ENCODE measurements at regions not wholly inside any gene's neighbourhood (a gene's known extent, or its start where the extent isn't known, plus 50 kb on each side); places are given as distances from the start of the nearest gene placed in this dataset.
"Not testable (repeated sequence)": the region's sequence is repeated elsewhere in the genome, so short reads cannot be mapped to it uniquely, and the experiment has no call there.

- no peak for DNase-seq
Measured at GRCh38 chr5:109630093-109630492, 59.6 kb upstream of the MAN2A1 start.

GRCh38 chr5:109628591-109628990 is 61.1 kb upstream of the MAN2A1 start:
- DNase-seq = no peak

- DNase-seq = not testable (repeated sequence)
Measured at GRCh38 chr5:109621266-109621665, 68.5 kb upstream of the MAN2A1 start.

- no peak for DNase-seq
Measured at GRCh38 chr5:109620651-109621050, 69.1 kb upstream of the MAN2A1 start.

- DNase-seq = no peak
Measured at GRCh38 chr5:109619606-109620005, 70.1 kb upstream of the MAN2A1 start.

- no peak for DNase-seq
Measured at GRCh38 chr5:109619021-109619460, 70.7 kb upstream of the MAN2A1 start.

- no peak for DNase-seq
Measured at GRCh38 chr5:109614981-109615380, 74.7 kb upstream of the MAN2A1 start.

- no peak for DNase-seq
Measured at GRCh38 chr5:109614301-109614700, 75.4 kb upstream of the MAN2A1 start.

- DNase-seq = no peak
Measured at GRCh38 chr5:109612278-109612905, 77.3 kb upstream of the MAN2A1 start.

GRCh38 chr5:109611505-109611904 is 78.2 kb upstream of the MAN2A1 start:
- no peak for DNase-seq

GRCh38 chr5:109611061-109611460 is 78.7 kb upstream of the MAN2A1 start:
- no peak for DNase-seq

GRCh38 chr5:109610581-109610980 is 79.1 kb upstream of the MAN2A1 start:
- no peak for DNase-seq

- no peak for DNase-seq
Measured at GRCh38 chr5:109605207-109605730, 84.5 kb upstream of the MAN2A1 start.

- DNase-seq = no peak
Measured at GRCh38 chr5:109604758-109605157, 85.0 kb upstream of the MAN2A1 start.

GRCh38 chr5:109601736-109602135 is 88.0 kb upstream of the MAN2A1 start:
- DNase-seq = no peak

- no peak for DNase-seq
Measured at GRCh38 chr5:109597893-109598292, 91.8 kb upstream of the MAN2A1 start.

GRCh38 chr5:109594217-109594616 is 95.5 kb upstream of the MAN2A1 start:
- DNase-seq = no peak

- DNase-seq = no peak
Measured at GRCh38 chr5:109590799-109591198, 98.9 kb upstream of the MAN2A1 start.

GRCh38 chr5:109589986-109590385 is 99.7 kb upstream of the MAN2A1 start:
- peak; percentile 34 for DNase-seq

- DNase-seq = no peak
Measured at GRCh38 chr5:109589239-109589638, 100.5 kb upstream of the MAN2A1 start.

GRCh38 chr5:109588281-109589035 is 101.3 kb upstream of the MAN2A1 start:
- DNase-seq = no peak

- DNase-seq = peak; percentile 15
Measured at GRCh38 chr5:109584986-109585599, 104.6 kb upstream of the MAN2A1 start.

GRCh38 chr5:109580225-109580624 is 109.5 kb upstream of the MAN2A1 start:
- peak; percentile 1 for DNase-seq

- no peak for DNase-seq
Measured at GRCh38 chr5:109575506-109575905, 114.2 kb upstream of the MAN2A1 start.

All from dermis blood vessel endothelial cell (primary cell).